ENCODE measurements at regions not wholly inside any gene's neighbourhood (a gene's known extent, or its start where the extent isn't known, plus 50 kb on each side); places are given as distances from the start of the nearest gene placed in this dataset.

DNA sequence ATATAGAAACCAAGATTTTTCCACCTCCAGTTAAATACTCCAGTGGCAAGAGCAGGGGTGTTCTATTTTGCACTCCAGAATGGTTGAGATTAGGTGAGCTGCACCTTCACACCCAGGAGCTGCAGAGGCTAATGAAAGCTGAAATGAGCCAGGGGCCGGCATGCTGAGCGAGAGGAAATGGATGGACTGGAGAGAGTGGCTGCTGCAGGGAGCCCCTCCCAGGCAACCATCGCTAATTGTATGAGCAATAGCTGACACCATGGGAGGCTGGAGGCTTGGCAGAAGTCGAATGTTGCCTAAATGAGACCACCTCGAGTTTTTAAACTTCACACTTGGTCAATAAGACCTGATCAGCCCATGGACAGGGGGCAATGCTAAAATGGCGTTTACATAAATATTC, 301.8 kb upstream of the TMPO start:
- TF ChIP-seq, protein P1, sequence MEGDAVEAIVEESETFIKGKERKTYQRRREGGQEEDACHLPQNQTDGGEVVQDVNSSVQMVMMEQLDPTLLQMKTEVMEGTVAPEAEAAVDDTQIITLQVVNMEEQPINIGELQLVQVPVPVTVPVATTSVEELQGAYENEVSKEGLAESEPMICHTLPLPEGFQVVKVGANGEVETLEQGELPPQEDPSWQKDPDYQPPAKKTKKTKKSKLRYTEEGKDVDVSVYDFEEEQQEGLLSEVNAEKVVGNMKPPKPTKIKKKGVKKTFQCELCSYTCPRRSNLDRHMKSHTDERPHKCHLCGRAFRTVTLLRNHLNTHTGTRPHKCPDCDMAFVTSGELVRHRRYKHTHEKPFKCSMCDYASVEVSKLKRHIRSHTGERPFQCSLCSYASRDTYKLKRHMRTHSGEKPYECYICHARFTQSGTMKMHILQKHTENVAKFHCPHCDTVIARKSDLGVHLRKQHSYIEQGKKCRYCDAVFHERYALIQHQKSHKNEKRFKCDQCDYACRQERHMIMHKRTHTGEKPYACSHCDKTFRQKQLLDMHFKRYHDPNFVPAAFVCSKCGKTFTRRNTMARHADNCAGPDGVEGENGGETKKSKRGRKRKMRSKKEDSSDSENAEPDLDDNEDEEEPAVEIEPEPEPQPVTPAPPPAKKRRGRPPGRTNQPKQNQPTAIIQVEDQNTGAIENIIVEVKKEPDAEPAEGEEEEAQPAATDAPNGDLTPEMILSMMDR (IDR thresholded peaks at IDR 0.05; ENCODE audit: insufficient read depth, low read length, poor library complexity, severe bottlenecking): no peak
- no peak for TF ChIP-seq EZH2phosphoT487 (conservative IDR thresholded peaks at IDR 0.05; ENCODE audit: low read length)
